Adrenal gland (tissue), 9 donors: ENCODE measurements at regions not wholly inside any gene's neighbourhood (a gene's known extent, or its start where the extent isn't known, plus 50 kb on each side); places are given as distances from the start of the nearest gene placed in this dataset.

Experiments
- DNase-seq, 7 donors: peaks; one replicate each; pipeline ENCODE4 v3.0.0-alpha.2; 2019 to 2020
- H3K27ac ChIP-seq, 5 donors: fragments of 200-600 bp; sonication (generic) in 4 of 5; 1 replicate in 3 of 5; 2 replicates in 2 of 5; pipeline versions ENCODE4 v1.5.1 to v1.8.0; 2016 to 2020; ENCODE audit warnings: mild to moderate bottlenecking in 1 of 5
- H3K27me3 ChIP-seq: fragments of 200-600 bp; 2 replicates; pipeline ENCODE4 v1.8.0; 2021
- H3K36me3 ChIP-seq, 2 donors: fragments of 200-600 bp; replicated peaks in 1 of 2; 1 replicate in 1 of 2; 2 replicates in 1 of 2; pipeline versions ENCODE4 v1.5.1 to v1.8.0; 2018 to 2022
- H3K4me1 ChIP-seq, 2 donors: fragments of 200-600 bp; replicated peaks in 1 of 2; 1 replicate in 1 of 2; 2 replicates in 1 of 2; pipeline versions ENCODE4 v1.5.1 to v1.8.0; 2018 to 2021
- H3K4me3 ChIP-seq, 4 donors: fragments of 200-600 bp; sonication (generic) in 3 of 4; one replicate each; pipeline ENCODE4 v1.5.1; 2016 to 2018
- H3K9me3 ChIP-seq, 3 donors: fragments of 200-600 bp; sonication (generic) in 1 of 3; replicated peaks in 1 of 3; 1 replicate in 2 of 3; 2 replicates in 1 of 3; pipeline versions ENCODE4 v1.5.1 to v1.8.0; 2016 to 2021
- POLR2A ChIP-seq, 2 donors: fragments of 450-650 bp; IDR thresholded peaks; one replicate each; pipeline ENCODE4 v1.6.1; 2017; ENCODE audit warnings: antibody characterized with exemption in 2 of 2, mild to moderate bottlenecking in 2 of 2, moderate library complexity in 1 of 2
- WGBS, 4 donors: extraction: QIAGEN DNeasy Blood & Tissue Kit in 2 of 4; methylation state at CpG; one replicate each; pipeline versions ENCODE4 v1.1.5 to v1.1.7; 2013 to 2017; 5-methylcytosine and 5-hydroxymethylcytosine counted together
- intact Hi-C, 2 donors: fragments of 100-400 bp; cut with DNase I; formaldehyde crosslinking; loops; one replicate each; pipeline versions ENCODE4 v1.14.1 to v1.15.0; 2022 to 2023
- TF ChIP-seq, protein P1 (sequence below), 6 experiments: fragments of 450-650 bp in 4 of 6; fragments of 200-600 bp in 2 of 6; sonication (generic) in 1 of 6; IDR thresholded peaks; 1 replicate in 5 of 6; 2 replicates in 1 of 6; pipeline versions ENCODE4 v1.5.1 to v1.8.0; 2016 to 2021; ENCODE audit warnings: antibody characterized with exemption in 6 of 6, mild to moderate bottlenecking in 2 of 6, moderate library complexity in 1 of 6
- donor health status: healthy with polysubstance abuse.
- donor health status: Bipolar disorder and iron deficiency.
- donor health status: DM: yes; HTN: yes; CAD: no.
- donor health status: DM: no; HTN: no; CAD: no.
- donor health status: DM: no; HTN: no; CAD: no.

GRCh38 chr10:64036321-64036930 lies 515.2 kb downstream of the REEP3 start:
- 55 to 66% (median 59%) methylated on average over 10 of the region's 10 CpGs for WGBS, 4 donors

GRCh38 chr10:64037071-64037661 lies 516.0 kb downstream of the REEP3 start:
- no peak for DNase-seq
- WGBS, 4 donors = 55 to 61% (median 59%) methylated on average over 9 of the region's 9 CpGs
- no peaks in the 10 kb centered on the region for H3K36me3 ChIP-seq
- intact Hi-C loops = no loop called here
- H3K9me3 ChIP-seq = no peaks in the 10 kb centered on the region
- H3K27me3 ChIP-seq = no peaks in the 10 kb centered on the region
- no peak overlapping the region for H3K4me3 ChIP-seq
- peaks cover 0 to 4% of the 10 kb centered on the region in 2 donors for H3K4me1 ChIP-seq
- H3K27ac ChIP-seq = no peak overlapping the region
- no peak for TF ChIP-seq POLR2A (IDR thresholded peaks at IDR 0.05)
- TF ChIP-seq, protein P1, sequence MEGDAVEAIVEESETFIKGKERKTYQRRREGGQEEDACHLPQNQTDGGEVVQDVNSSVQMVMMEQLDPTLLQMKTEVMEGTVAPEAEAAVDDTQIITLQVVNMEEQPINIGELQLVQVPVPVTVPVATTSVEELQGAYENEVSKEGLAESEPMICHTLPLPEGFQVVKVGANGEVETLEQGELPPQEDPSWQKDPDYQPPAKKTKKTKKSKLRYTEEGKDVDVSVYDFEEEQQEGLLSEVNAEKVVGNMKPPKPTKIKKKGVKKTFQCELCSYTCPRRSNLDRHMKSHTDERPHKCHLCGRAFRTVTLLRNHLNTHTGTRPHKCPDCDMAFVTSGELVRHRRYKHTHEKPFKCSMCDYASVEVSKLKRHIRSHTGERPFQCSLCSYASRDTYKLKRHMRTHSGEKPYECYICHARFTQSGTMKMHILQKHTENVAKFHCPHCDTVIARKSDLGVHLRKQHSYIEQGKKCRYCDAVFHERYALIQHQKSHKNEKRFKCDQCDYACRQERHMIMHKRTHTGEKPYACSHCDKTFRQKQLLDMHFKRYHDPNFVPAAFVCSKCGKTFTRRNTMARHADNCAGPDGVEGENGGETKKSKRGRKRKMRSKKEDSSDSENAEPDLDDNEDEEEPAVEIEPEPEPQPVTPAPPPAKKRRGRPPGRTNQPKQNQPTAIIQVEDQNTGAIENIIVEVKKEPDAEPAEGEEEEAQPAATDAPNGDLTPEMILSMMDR (IDR thresholded peaks at IDR 0.05) = no peak

More at GRCh38 chr10:64036321-64036930, 515.2 kb downstream of the REEP3 start:
- H3K27me3 ChIP-seq = no peaks in the 10 kb centered on the region
- H3K36me3 ChIP-seq = no peaks in the 10 kb centered on the region
- no peak overlapping the region for H3K27ac ChIP-seq
- intact Hi-C loops = no loop called here
- no peak for TF ChIP-seq POLR2A (IDR thresholded peaks at IDR 0.05)
- TF ChIP-seq, protein P1 (IDR thresholded peaks at IDR 0.05) = no peak
- H3K4me1 ChIP-seq = peaks cover 0 to under 1% of the 10 kb centered on the region in 2 donors
- H3K4me3 ChIP-seq = no peak overlapping the region
- H3K9me3 ChIP-seq = no peaks in the 10 kb centered on the region
- DNase-seq = no peak

DNA sequence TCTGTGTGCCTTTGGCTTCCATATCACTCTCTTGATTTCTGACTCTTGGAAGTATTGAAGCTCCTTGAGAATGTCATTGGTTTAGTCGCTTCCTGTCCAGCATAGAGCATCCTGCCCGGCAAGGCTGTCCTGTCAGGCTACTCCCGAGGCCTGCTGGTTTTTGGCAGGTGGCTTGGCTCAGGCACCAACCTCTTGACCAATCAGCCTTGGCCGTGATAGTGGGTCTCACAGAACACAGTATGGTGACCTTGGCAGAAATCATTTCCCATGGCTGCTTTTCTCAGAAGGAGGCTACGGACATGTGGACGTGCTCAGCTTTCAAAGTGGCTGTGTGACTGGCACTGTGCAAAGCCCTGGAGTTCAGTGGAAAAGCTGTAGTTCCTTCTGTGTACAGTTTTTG lies 516.9 kb downstream of the REEP3 start:
- 56 to 69% (median 67%) methylated on average over 6 of the region's 6 CpGs for WGBS, 4 donors
- H3K27ac ChIP-seq = no peak overlapping the region

GRCh38 chr10:64039198-64039597 lies 518.0 kb downstream of the REEP3 start:
- Histone ChIP-seq H3K9me3 (no peaks in the 10 kb centered on the region), H3K27ac (no peak overlapping the region), H3K4me3 (no peak overlapping the region), H3K4me1 (peaks cover 0 to 4% of the 10 kb centered on the region in 2 donors), H3K36me3 (no peaks in the 10 kb centered on the region), H3K27me3 (no peaks in the 10 kb centered on the region)
- 67 to 78% (median 77%) methylated on average over 6 of the region's 6 CpGs for WGBS, 4 donors
- intact Hi-C loops = no loop called here
- DNase-seq = no peak
- no peak for TF ChIP-seq POLR2A (IDR thresholded peaks at IDR 0.05)
- TF ChIP-seq, protein P1 (IDR thresholded peaks at IDR 0.05) = no peak

More for the DNA sequence above, 516.9 kb downstream of the REEP3 start:
- H3K27me3 ChIP-seq = no peaks in the 10 kb centered on the region
- DNase-seq = no peak
- H3K4me3 ChIP-seq = no peak overlapping the region
- intact Hi-C loops = no loop called here
- TF ChIP-seq, protein P1 (IDR thresholded peaks at IDR 0.05) = no peak
- TF ChIP-seq POLR2A (IDR thresholded peaks at IDR 0.05) = no peak
- no peaks in the 10 kb centered on the region for H3K9me3 ChIP-seq
- peaks cover 0 to 4% of the 10 kb centered on the region in 2 donors for H3K4me1 ChIP-seq
- H3K36me3 ChIP-seq = no peaks in the 10 kb centered on the region
